Gastroesophageal sphincter (tissue), 4 donors: ENCODE measurements at regions not wholly inside any gene's neighbourhood (a gene's known extent, or its start where the extent isn't known, plus 50 kb on each side); places are given as distances from the start of the nearest gene placed in this dataset.

Experiments used
- ATAC-seq: fragments of 150-250 bp; one replicate; pipeline ENCODE4 v1.9.1; 2016; ENCODE audit warnings: mild to moderate bottlenecking, moderate library complexity
- H3K27ac ChIP-seq, 4 donors: fragments of 200-600 bp; sonication (generic) in 3 of 4; 1 replicate in 3 of 4; 2 replicates in 1 of 4; pipeline ENCODE4 v1.5.1; 2016 to 2019
- H3K27me3 ChIP-seq: fragments of 200-600 bp; sonication (generic); one replicate; pipeline ENCODE4 v1.5.1; 2019
- H3K36me3 ChIP-seq, 2 donors: fragments of 200-600 bp; sonication (generic); one replicate each; pipeline ENCODE4 v1.5.1; 2019; ENCODE audit warnings: control low read depth in 1 of 2
- H3K4me1 ChIP-seq, 3 donors: fragments of 200-600 bp; sonication (generic); 1 replicate in 2 of 3; 2 replicates in 1 of 3; pipeline ENCODE4 v1.5.1; 2016 to 2019; ENCODE audit warnings: control low read depth in 2 of 3
- H3K4me3 ChIP-seq, 2 donors: fragments of 200-600 bp; sonication (generic); one replicate each; pipeline ENCODE4 v1.5.1; 2019; ENCODE audit warnings: mild to moderate bottlenecking in 1 of 2, moderate library complexity in 1 of 2
- H3K9me3 ChIP-seq, 3 donors: fragments of 200-600 bp; sonication (generic); one replicate each; pipeline ENCODE4 v1.5.1; 2017 to 2019; ENCODE audit warnings: control low read depth in 2 of 3
- EP300 ChIP-seq: sonication (generic); formaldehyde crosslinking; IDR thresholded peaks from one replicate; pipeline ENCODE4 v1.6.1; 2017; ENCODE audit warnings: antibody characterized with exemption, mild to moderate bottlenecking
- POLR2A ChIP-seq, 2 donors: fragments of 450-650 bp; IDR thresholded peaks; one replicate each; pipeline ENCODE4 v1.6.1; 2017; ENCODE audit warnings: antibody characterized with exemption in 2 of 2, mild to moderate bottlenecking in 2 of 2, moderate library complexity in 1 of 2
- POLR2AphosphoS5 ChIP-seq: sonication (generic); formaldehyde crosslinking; IDR thresholded peaks from one replicate; pipeline ENCODE4 v1.6.1; 2017; ENCODE audit warnings: antibody characterized with exemption
- WGBS, 2 donors: methylation state at CpG; one replicate each; pipeline ENCODE4 v1.1.5; 2018; ENCODE audit warnings: low coverage in 1 of 2; 5-methylcytosine and 5-hydroxymethylcytosine counted together
- TF ChIP-seq, protein P1 (sequence below), 4 experiments: fragments of 200-600 bp in 2 of 4; fragments of 450-650 bp in 2 of 4; sonication (generic) in 1 of 4; IDR thresholded peaks; one replicate each; pipeline ENCODE4 v1.5.1; 2017 to 2019; ENCODE audit warnings: antibody characterized with exemption in 4 of 4, mild to moderate bottlenecking in 2 of 4, moderate library complexity in 2 of 4

- no peaks in the 10 kb centered on the region for H3K27me3 ChIP-seq
- WGBS, 2 donors: 70 to 100% methylated on average over 1 to 4 of the region's 6 CpGs
- ATAC-seq: no peak
- no peak overlapping the region for H3K4me3 ChIP-seq
- H3K36me3 ChIP-seq: no peaks in the 10 kb centered on the region
- TF ChIP-seq, protein P1, sequence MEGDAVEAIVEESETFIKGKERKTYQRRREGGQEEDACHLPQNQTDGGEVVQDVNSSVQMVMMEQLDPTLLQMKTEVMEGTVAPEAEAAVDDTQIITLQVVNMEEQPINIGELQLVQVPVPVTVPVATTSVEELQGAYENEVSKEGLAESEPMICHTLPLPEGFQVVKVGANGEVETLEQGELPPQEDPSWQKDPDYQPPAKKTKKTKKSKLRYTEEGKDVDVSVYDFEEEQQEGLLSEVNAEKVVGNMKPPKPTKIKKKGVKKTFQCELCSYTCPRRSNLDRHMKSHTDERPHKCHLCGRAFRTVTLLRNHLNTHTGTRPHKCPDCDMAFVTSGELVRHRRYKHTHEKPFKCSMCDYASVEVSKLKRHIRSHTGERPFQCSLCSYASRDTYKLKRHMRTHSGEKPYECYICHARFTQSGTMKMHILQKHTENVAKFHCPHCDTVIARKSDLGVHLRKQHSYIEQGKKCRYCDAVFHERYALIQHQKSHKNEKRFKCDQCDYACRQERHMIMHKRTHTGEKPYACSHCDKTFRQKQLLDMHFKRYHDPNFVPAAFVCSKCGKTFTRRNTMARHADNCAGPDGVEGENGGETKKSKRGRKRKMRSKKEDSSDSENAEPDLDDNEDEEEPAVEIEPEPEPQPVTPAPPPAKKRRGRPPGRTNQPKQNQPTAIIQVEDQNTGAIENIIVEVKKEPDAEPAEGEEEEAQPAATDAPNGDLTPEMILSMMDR (IDR thresholded peaks at IDR 0.05): no peak
- TF ChIP-seq POLR2AphosphoS5 (no peak), POLR2A (IDR thresholded peaks at IDR 0.05) (no peak), EP300 (no peak)
- H3K27ac ChIP-seq: no peak overlapping the region
- H3K9me3 ChIP-seq: no peaks in the 10 kb centered on the region
- H3K4me1 ChIP-seq: no peaks in the 10 kb centered on the region
These were observed 1144.4 kb downstream of the NLGN4X start for GRCh38 chrX:5084279-5084678.

GRCh38 chrX:5082705-5083104, 1146.0 kb downstream of the NLGN4X start:
- no peak for ATAC-seq
- no peaks in the 10 kb centered on the region for H3K27me3 ChIP-seq
- H3K36me3 ChIP-seq: no peaks in the 10 kb centered on the region
- H3K4me1 ChIP-seq: no peaks in the 10 kb centered on the region
- TF ChIP-seq, protein P1 (IDR thresholded peaks at IDR 0.05): no peak
- TF ChIP-seq POLR2AphosphoS5: no peak
- no peak for TF ChIP-seq POLR2A (IDR thresholded peaks at IDR 0.05)
- TF ChIP-seq EP300: no peak
- H3K27ac ChIP-seq: no peak overlapping the region
- no peaks in the 10 kb centered on the region for H3K9me3 ChIP-seq
- 43 to 50% methylated on average over 1 to 3 of the region's 3 CpGs for WGBS, 2 donors
- no peak overlapping the region for H3K4me3 ChIP-seq

DNA sequence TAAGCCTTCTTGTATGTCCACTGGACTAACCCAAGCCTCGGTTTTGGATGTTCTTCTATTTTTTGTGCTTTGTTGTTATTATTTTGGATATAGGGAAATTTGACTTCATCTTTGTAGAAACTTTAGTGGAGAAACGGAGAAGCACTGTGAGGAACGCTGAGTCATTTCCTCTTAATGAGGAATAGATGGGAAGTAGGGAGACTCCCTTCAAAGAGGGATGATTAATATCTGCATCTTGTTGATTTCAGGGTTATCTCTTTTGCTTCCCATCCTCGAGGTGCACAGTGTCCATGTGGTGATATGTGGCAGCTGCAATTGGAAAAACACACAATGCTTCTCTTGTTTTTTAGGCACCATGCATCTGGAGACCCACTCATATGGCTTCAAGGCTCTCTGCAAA, 1147.9 kb downstream of the NLGN4X start:
- Histone ChIP-seq H3K36me3 (no peaks in the 10 kb centered on the region), H3K9me3 (no peaks in the 10 kb centered on the region), H3K27ac (no peak overlapping the region), H3K4me3 (no peak overlapping the region), H3K4me1 (no peaks in the 10 kb centered on the region), H3K27me3 (no peaks in the 10 kb centered on the region)
- no peak for ATAC-seq
- no peak for TF ChIP-seq EP300
- no peak for TF ChIP-seq POLR2AphosphoS5
- no peak for TF ChIP-seq POLR2A (IDR thresholded peaks at IDR 0.05)
- TF ChIP-seq, protein P1 (IDR thresholded peaks at IDR 0.05): no peak
- WGBS, 2 donors: 79 to 100% methylated on average over 1 to 2 of the region's 4 CpGs

GRCh38 chrX:5068550-5068949, 1160.1 kb downstream of the NLGN4X start:
- no peaks in the 10 kb centered on the region for H3K27me3 ChIP-seq
- H3K36me3 ChIP-seq: no peaks in the 10 kb centered on the region
- H3K9me3 ChIP-seq: no peaks in the 10 kb centered on the region
- H3K4me1 ChIP-seq: no peaks in the 10 kb centered on the region
- H3K4me3 ChIP-seq: no peak overlapping the region
- ATAC-seq: no peak
- 74 to 87% methylated on average over 5 of the region's 5 CpGs for WGBS, 2 donors
- TF ChIP-seq, protein P1 (IDR thresholded peaks at IDR 0.05): no peak
- TF ChIP-seq POLR2A (IDR thresholded peaks at IDR 0.05): no peak
- TF ChIP-seq EP300: no peak
- no peak for TF ChIP-seq POLR2AphosphoS5
- H3K27ac ChIP-seq: no peak overlapping the region

GRCh38 chrX:5057786-5058185, 1170.9 kb downstream of the NLGN4X start:
- H3K27ac ChIP-seq: peak overlapping the region in 1 of 4 donors; percentile 61
- no peaks in the 10 kb centered on the region for H3K4me1 ChIP-seq
- 10 to 42% methylated on average over 1 to 2 of the region's 2 CpGs for WGBS, 2 donors
- ATAC-seq: peak; percentile 60
- no peak overlapping the region for H3K4me3 ChIP-seq
- TF ChIP-seq, protein P1 (IDR thresholded peaks at IDR 0.05): no peak
- TF ChIP-seq POLR2AphosphoS5: peak; percentile 8
- TF ChIP-seq POLR2A (IDR thresholded peaks at IDR 0.05): no peak
- H3K9me3 ChIP-seq: no peaks in the 10 kb centered on the region
- H3K36me3 ChIP-seq: no peaks in the 10 kb centered on the region
- no peaks in the 10 kb centered on the region for H3K27me3 ChIP-seq
